ENCODE measurements at regions not wholly inside any gene's neighbourhood (a gene's known extent, or its start where the extent isn't known, plus 50 kb on each side); places are given as distances from the start of the nearest gene placed in this dataset.

- TF ChIP-seq CTCF (IDR thresholded peaks at IDR 0.05 in 2 of 3, conservative IDR thresholded peaks at IDR 0.05 in 1 of 3; ENCODE audit: control insufficient read depth in 2 of 3, extremely low read depth in 1 of 3, insufficient read depth in 1 of 3, low read depth in 3 of 3, low read length in 3 of 3) (no peak), SMC3 (IDR thresholded peaks at IDR 0.05; ENCODE audit: borderline replicate concordance, low read length) (no peak), SREBF2 (IDR thresholded peaks at IDR 0.05; ENCODE audit: low read length) (no peak), TCF12 (IDR thresholded peaks at IDR 0.05; ENCODE audit: low read depth, low read length) (no peak), FOXM1 (IDR thresholded peaks at IDR 0.05; ENCODE audit: low read depth, low read length) (no peak), CBX3 (IDR thresholded peaks at IDR 0.05; ENCODE audit: borderline replicate concordance, low read depth) (no peak), POLR2AphosphoS5 (IDR thresholded peaks at IDR 0.05; ENCODE audit: low read length) (no peak), POLR2AphosphoS2 (IDR thresholded peaks at IDR 0.05; ENCODE audit: low read depth, low read length) (no peak), RUNX3 (IDR thresholded peaks at IDR 0.05; ENCODE audit: low read length) (no peak)
Measured at GRCh38 chr5:159708090-159708489, 208.2 kb upstream of the ADRA1B start.

Measured in GM12878 (cell line).